ENCODE measurements at regions not wholly inside any gene's neighbourhood (a gene's known extent, or its start where the extent isn't known, plus 50 kb on each side); places are given as distances from the start of the nearest gene placed in this dataset.

DNA sequence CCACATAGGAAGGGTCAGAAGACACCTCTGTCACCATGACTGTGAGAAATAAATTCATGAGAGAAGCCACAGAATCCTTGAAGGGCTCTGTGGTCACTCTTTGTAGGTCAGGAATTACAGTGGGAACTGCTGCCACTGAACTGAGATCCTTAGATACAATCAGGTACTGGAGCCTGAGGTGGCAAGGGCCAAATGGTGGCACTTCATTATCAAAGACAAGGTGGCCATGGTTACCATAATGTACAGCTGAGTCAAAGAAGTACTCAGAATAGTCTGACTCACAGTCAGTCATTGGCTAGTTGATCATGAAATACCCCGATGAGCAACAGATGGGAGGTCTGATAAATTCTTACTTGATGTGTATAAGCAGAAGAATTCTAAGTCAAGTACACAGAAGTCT, 131.9 kb downstream of the RTL3 start:
- no peaks in the 10 kb centered on the region for H3K4me1 Mint-ChIP-seq
- H3K27me3 Mint-ChIP-seq, result no peaks in the 10 kb centered on the region
- H3K36me3 Mint-ChIP-seq (ENCODE audit: low read depth), result no peaks in the 10 kb centered on the region
- no peak for DNase-seq
- no peak overlapping the region for H3K4me3 Mint-ChIP-seq
- no peaks in the 10 kb centered on the region for H3K9me3 Mint-ChIP-seq
- H3K27ac Mint-ChIP-seq, result no peak overlapping the region
- CTCF ChIA-PET, result no interaction called here
- intact Hi-C loops (cut with micrococcal nuclease), result no loop called here
- TF ChIP-seq, protein P1, sequence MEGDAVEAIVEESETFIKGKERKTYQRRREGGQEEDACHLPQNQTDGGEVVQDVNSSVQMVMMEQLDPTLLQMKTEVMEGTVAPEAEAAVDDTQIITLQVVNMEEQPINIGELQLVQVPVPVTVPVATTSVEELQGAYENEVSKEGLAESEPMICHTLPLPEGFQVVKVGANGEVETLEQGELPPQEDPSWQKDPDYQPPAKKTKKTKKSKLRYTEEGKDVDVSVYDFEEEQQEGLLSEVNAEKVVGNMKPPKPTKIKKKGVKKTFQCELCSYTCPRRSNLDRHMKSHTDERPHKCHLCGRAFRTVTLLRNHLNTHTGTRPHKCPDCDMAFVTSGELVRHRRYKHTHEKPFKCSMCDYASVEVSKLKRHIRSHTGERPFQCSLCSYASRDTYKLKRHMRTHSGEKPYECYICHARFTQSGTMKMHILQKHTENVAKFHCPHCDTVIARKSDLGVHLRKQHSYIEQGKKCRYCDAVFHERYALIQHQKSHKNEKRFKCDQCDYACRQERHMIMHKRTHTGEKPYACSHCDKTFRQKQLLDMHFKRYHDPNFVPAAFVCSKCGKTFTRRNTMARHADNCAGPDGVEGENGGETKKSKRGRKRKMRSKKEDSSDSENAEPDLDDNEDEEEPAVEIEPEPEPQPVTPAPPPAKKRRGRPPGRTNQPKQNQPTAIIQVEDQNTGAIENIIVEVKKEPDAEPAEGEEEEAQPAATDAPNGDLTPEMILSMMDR (IDR thresholded peaks at IDR 0.05), result no peak
- POLR2A ChIA-PET, result no interaction called here
- ATAC-seq (ENCODE audit: low read depth), result no peak

DNA sequence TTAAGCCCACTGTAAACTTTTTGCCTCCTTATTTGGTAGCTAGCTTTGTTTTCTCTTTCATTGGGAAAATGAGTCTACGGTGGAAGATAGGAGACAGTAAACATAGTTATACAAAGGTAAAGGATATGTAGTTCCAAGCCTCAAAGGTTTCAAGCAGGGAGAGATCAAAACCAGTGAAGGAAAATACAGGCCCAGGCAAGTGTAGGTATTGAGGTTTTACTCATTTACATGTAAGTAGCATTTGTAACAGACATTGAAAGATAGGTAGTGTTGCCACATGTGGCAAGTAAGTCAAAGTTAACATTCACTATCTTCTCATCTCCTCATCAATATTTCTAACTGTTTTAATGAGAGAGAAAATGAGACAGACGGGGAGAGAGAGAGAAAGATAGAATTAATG, 136.5 kb downstream of the RTL3 start:
- DNase-seq (no peak), ATAC-seq (ENCODE audit: low read depth) (no peak)
- H3K4me3 Mint-ChIP-seq, result no peak overlapping the region
- intact Hi-C loops (cut with micrococcal nuclease), result no loop called here
- H3K27ac Mint-ChIP-seq, result no peak overlapping the region
- TF ChIP-seq, protein P1 (IDR thresholded peaks at IDR 0.05), result no peak
- H3K4me1 Mint-ChIP-seq, result peaks cover 5% of the 10 kb centered on the region
- no peaks in the 10 kb centered on the region for H3K36me3 Mint-ChIP-seq (ENCODE audit: low read depth)
- ChIA-PET POLR2A (no interaction called here), CTCF (no interaction called here)
- no peaks in the 10 kb centered on the region for H3K27me3 Mint-ChIP-seq
- H3K9me3 Mint-ChIP-seq, result no peaks in the 10 kb centered on the region

DNA sequence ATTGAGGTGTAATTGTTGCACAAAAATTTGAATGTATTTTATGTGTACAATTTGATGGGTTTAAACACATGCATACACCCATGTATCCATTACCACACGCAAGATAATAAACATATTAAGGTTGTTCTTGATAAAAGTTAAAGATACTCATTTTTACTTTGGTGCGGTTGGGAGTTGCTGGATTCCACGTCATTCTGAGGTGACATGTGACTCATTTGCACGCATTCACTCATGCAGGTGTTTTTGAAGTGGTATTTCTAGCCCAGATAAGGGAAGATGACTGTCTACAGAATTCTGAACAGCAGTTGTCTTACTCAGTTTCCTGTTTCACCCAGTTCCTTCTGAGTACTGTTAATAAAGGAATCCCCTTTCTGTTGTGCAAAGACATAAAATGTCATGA, 142.0 kb downstream of the RTL3 start:
- intact Hi-C loops (cut with micrococcal nuclease), result loop anchor here (2.0 to 10.0 kb wide), 5 partner anchors 188 to 602 kb away; partner anchors contain the start of genes ATP7A, PGK1 and TAF9B
- POLR2A ChIA-PET, result no interaction called here

DNA sequence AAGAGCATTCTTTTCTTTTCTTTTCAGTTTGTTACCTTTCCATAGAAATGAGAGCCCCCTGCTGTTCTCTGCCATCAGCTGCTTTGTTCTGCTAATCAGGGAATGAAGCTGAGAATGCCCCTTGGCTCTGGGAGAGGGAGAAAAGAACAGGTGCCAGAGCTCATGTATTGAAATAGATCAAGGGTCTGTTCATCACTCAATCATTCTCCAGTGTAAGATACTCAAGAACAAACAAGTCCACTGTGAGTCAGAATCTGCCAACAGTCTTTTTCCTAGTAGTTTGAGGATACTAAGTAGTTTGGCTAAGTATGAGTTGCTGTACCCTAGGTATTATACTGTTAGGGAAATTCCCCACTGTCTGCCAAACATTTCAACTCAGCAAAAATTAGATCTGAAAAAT, 144.3 kb downstream of the RTL3 start:
- POLR2A ChIA-PET, result interaction anchor here (1.3 kb wide), 1 partner anchor 410 kb away, joined by 3 read pairs; the partner anchor contains the start of gene PGK1
- ATAC-seq (ENCODE audit: low read depth) (peak; percentile 50), DNase-seq (no peak)
- Mint-ChIP-seq H3K4me1 (peaks cover 28% of the 10 kb centered on the region), H3K36me3 (ENCODE audit: low read depth) (no peaks in the 10 kb centered on the region), H3K9me3 (no peaks in the 10 kb centered on the region), H3K27ac (peak overlapping the region; percentile 72), H3K27me3 (no peaks in the 10 kb centered on the region), H3K4me3 (no peak overlapping the region)
- intact Hi-C loops (cut with micrococcal nuclease), result loop anchor here (2.0 to 10.0 kb wide), 5 partner anchors 192 to 600 kb away; partner anchors contain the start of genes ATP7A, PGK1 and TAF9B
- CTCF ChIA-PET, result no interaction called here
- TF ChIP-seq, protein P1 (IDR thresholded peaks at IDR 0.05), result no peak

More for the DNA sequence above, 142.0 kb downstream of the RTL3 start:
- Mint-ChIP-seq H3K27ac (peak overlapping the region; percentile 70), H3K9me3 (no peaks in the 10 kb centered on the region), H3K4me3 (no peak overlapping the region), H3K27me3 (no peaks in the 10 kb centered on the region), H3K36me3 (ENCODE audit: low read depth) (no peaks in the 10 kb centered on the region), H3K4me1 (peaks cover 28% of the 10 kb centered on the region)
- no peak for DNase-seq
- TF ChIP-seq, protein P1 (IDR thresholded peaks at IDR 0.05), result no peak
- ATAC-seq (ENCODE audit: low read depth), result peak; percentile 82
- CTCF ChIA-PET, result no interaction called here

DNA sequence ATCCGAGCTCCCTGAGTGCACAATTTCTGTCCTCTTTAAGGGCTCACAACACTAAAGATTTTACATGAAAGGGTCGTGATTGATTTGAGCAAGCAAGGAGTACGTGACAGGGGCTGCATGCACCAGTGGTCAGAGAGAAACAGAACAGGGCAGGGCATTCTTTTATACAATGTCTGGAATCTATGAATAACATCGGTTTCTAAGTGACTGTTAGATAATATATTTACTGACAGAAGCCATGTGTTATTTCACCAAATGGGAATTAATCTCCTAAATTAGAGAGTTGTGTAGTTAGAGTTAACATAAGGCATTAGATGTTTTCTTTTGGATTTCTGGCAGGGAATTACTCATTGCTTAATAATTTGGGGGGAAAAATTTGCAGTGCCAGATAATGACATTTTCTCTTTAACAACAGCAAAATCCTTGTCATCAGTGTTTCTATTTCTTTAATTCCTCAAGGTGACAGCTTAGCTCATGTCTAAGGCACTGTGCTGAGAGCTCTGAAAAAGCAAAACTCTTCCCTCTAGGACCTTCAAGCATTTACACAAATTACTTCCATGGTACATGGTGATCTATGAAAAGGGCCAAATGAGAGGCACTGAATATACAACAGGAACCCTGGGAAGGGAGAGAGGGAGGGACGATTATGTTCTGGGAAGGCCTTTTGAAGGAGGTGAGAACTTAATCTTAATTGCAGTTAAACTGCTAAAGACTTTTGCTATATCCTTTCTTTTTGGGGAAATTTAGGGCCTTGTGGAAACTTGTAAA, 145.0 kb downstream of the RTL3 start:
- H3K9me3 Mint-ChIP-seq, result peaks cover 2% of the 10 kb centered on the region

More for the DNA sequence above, 145.0 kb downstream of the RTL3 start:
- intact Hi-C loops (cut with micrococcal nuclease), result loop anchor here (2.0 to 10.0 kb wide), 5 partner anchors 191 to 599 kb away; partner anchors contain the start of genes ATP7A, PGK1 and TAF9B
- ATAC-seq (ENCODE audit: low read depth) (no peak), DNase-seq (no peak)
- H3K36me3 Mint-ChIP-seq (ENCODE audit: low read depth), result no peaks in the 10 kb centered on the region
- CTCF ChIA-PET, result no interaction called here
- TF ChIP-seq, protein P1 (IDR thresholded peaks at IDR 0.05), result no peak
- peaks cover 28% of the 10 kb centered on the region for H3K4me1 Mint-ChIP-seq
- no peak overlapping the region for H3K4me3 Mint-ChIP-seq
- peak overlapping the region; percentile 72 for H3K27ac Mint-ChIP-seq
- POLR2A ChIA-PET, result interaction anchor here (1.3 kb wide), 1 partner anchor 410 kb away, joined by 3 read pairs; the partner anchor contains the start of gene PGK1
- no peaks in the 10 kb centered on the region for H3K27me3 Mint-ChIP-seq

Measured in activated B cell treated with CpG ODN at 0.5 μM for 24 hours (primary cell).